ENCODE measurements at regions not wholly inside any gene's neighbourhood (a gene's known extent, or its start where the extent isn't known, plus 50 kb on each side); places are given as distances from the start of the nearest gene placed in this dataset.

- TF ChIP-seq CHD7 (IDR thresholded peaks at IDR 0.05; ENCODE audit: insufficient replicate concordance, low read length): no peak
- TF ChIP-seq NRF1 (IDR thresholded peaks at IDR 0.05; ENCODE audit: low read depth, low read length): no peak
- TF ChIP-seq RXRA (IDR thresholded peaks at IDR 0.05; ENCODE audit: insufficient read depth, low read depth, low read length): no peak
- TF ChIP-seq POLR2AphosphoS5 (IDR thresholded peaks at IDR 0.05; ENCODE audit: low read depth, low read length): no peak
- TF ChIP-seq RFX5 (IDR thresholded peaks at IDR 0.05; ENCODE audit: borderline replicate concordance, low read depth, low read length): no peak
- no peak for TF ChIP-seq USF2 (IDR thresholded peaks at IDR 0.05; ENCODE audit: low read length)
- no peak for TF ChIP-seq SP4 (IDR thresholded peaks at IDR 0.05; ENCODE audit: low read length)
- TF ChIP-seq RBBP5 (IDR thresholded peaks at IDR 0.05; ENCODE audit: borderline replicate concordance, low read depth, low read length): no peak
- TF ChIP-seq E2F6 (IDR thresholded peaks at IDR 0.05): no peak
These were observed 80.6 kb upstream of the CLDN5 start (continued) for GRCh38 chr22:19604711-19605268.

Measured in H1 (cell line).